ENCODE measurements at regions not wholly inside any gene's neighbourhood (a gene's known extent, or its start where the extent isn't known, plus 50 kb on each side); places are given as distances from the start of the nearest gene placed in this dataset.

DNA sequence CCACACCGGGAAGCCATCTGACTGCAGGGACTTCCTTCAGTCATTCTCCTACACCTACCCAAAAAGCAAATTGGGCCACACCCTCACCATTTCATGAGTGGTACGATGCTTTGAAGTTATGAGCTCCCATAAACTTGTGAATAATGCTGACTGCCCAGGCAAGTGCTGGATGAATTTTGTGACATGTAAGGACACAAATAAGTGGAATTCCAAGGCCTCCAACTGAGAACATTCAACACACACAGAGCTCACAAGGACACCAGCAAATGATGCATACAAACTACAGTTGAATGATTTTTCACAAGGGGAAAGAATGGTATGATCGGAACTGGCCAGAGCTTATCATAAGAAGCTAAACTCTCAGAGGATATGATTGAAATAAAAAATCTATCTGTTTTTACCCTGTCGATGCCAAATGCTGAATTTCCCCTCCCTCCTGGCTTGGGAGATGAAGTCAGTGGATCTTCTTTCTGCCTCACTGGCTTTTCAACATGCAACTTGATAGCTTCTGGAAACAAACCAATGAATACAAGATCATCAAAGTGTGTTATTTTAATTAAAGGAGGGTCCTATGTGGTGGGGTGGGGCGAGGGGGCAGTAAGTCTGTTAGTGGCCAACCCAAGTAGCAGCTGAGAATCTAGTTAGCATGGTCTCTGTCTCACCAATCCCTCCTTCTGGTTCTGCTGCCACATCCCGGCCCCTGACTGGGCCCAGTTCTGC is 123.8 kb downstream of the WT1 start:
- ChIA-PET POLR2A (interaction anchor here (0.6 kb wide), 1 partner anchor 9 kb away, joined by 4 read pairs; no protein-coding TSS in a partner anchor), CTCF (interaction anchor here (0.7 to 5.0 kb wide), 4 partner anchors 13 to 332 kb away, joined by 3 to 32 read pairs (median 4); no protein-coding TSS in a partner anchor)
- H3K36me3 ChIP-seq (ENCODE audit: control insufficient read depth in 2 of 2, insufficient read depth in 1 of 2, low read length in 2 of 2) = no peaks in the 10 kb centered on the region
- H3K9me3 ChIP-seq (ENCODE audit: control insufficient read depth, insufficient read depth, low read depth, low read length) = no peaks in the 10 kb centered on the region
- H3K27ac ChIP-seq (ENCODE audit: extremely low read depth, low read depth, low read length) = no peak overlapping the region; the same call in 1 of the 2 replicates
- H3K4me1 ChIP-seq (ENCODE audit: control insufficient read depth, insufficient read depth, low read length) = peaks cover 13% of the 10 kb centered on the region
- no peak overlapping the region for H3K4me3 ChIP-seq (ENCODE audit: low read depth, low read length)
- TF ChIP-seq, protein P1, sequence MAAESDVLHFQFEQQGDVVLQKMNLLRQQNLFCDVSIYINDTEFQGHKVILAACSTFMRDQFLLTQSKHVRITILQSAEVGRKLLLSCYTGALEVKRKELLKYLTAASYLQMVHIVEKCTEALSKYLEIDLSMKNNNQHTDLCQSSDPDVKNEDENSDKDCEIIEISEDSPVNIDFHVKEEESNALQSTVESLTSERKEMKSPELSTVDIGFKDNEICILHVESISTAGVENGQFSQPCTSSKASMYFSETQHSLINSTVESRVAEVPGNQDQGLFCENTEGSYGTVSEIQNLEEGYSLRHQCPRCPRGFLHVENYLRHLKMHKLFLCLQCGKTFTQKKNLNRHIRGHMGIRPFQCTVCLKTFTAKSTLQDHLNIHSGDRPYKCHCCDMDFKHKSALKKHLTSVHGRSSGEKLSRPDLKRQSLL (tag by site-specific recombination; IDR thresholded peaks at IDR 0.05) = no peak
- TF ChIP-seq ZNF175 (tag by site-specific recombination; IDR thresholded peaks at IDR 0.05) (no peak), ZNF830 (tag by site-specific recombination; IDR thresholded peaks at IDR 0.05; ENCODE audit: low read depth) (no peak), ZNF785 (tag by site-specific recombination; IDR thresholded peaks at IDR 0.05) (no peak), SP2 (tag by site-specific recombination; IDR thresholded peaks at IDR 0.05) (peak; percentile 14; the same call in 1 of the 2 replicates), ZEB2 (tag by site-specific recombination; IDR thresholded peaks at IDR 0.05) (0 out of 2 replicates have a peak, but pooled peaks have one; percentile 21), ZNF585B (tag by site-specific recombination; IDR thresholded peaks at IDR 0.05) (no peak), HOXC10 (CRISPR knock-in tag; IDR thresholded peaks at IDR 0.05) (no peak), ZFP69B (tag by site-specific recombination; IDR thresholded peaks at IDR 0.05) (no peak), ZBTB7A (tag by site-specific recombination; IDR thresholded peaks at IDR 0.05; ENCODE audit: low read depth) (no peak), ZNF624 (tag by site-specific recombination; IDR thresholded peaks at IDR 0.05) (no peak), WT1 (tag by site-specific recombination; IDR thresholded peaks at IDR 0.05) (peak; percentile 49; the same call in 1 of the 2 replicates), GLIS1 (tag by site-specific recombination; IDR thresholded peaks at IDR 0.05) (peak; percentile 51), ZNF423 (tag by site-specific recombination; IDR thresholded peaks at IDR 0.05) (no peak), ZNF558 (tag by site-specific recombination; IDR thresholded peaks at IDR 0.05) (no peak), ZNF211 (tag by site-specific recombination; IDR thresholded peaks at IDR 0.05; ENCODE audit: low read depth) (no peak), OSR2 (tag by site-specific recombination; IDR thresholded peaks at IDR 0.05) (0 out of 2 replicates have a peak, but pooled peaks have one; percentile 20), ZNF510 (tag by site-specific recombination; IDR thresholded peaks at IDR 0.05; ENCODE audit: insufficient replicate concordance) (no peak), ZNF169 (tag by site-specific recombination; IDR thresholded peaks at IDR 0.05) (no peak), ZNF791 (tag by site-specific recombination; IDR thresholded peaks at IDR 0.05) (no peak), ZNF501 (tag by site-specific recombination; IDR thresholded peaks at IDR 0.05) (no peak), ZNF629 (tag by site-specific recombination; IDR thresholded peaks at IDR 0.05) (peak; percentile 9; the same call in 1 of the 2 replicates), ZNF571 (tag by site-specific recombination; IDR thresholded peaks at IDR 0.05) (no peak)
- TF ChIP-seq, protein P2, sequence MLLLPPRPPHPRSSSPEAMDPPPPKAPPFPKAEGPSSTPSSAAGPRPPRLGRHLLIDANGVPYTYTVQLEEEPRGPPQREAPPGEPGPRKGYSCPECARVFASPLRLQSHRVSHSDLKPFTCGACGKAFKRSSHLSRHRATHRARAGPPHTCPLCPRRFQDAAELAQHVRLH (tag by site-specific recombination; IDR thresholded peaks at IDR 0.05) = no peak
- TF ChIP-seq, protein P3, sequence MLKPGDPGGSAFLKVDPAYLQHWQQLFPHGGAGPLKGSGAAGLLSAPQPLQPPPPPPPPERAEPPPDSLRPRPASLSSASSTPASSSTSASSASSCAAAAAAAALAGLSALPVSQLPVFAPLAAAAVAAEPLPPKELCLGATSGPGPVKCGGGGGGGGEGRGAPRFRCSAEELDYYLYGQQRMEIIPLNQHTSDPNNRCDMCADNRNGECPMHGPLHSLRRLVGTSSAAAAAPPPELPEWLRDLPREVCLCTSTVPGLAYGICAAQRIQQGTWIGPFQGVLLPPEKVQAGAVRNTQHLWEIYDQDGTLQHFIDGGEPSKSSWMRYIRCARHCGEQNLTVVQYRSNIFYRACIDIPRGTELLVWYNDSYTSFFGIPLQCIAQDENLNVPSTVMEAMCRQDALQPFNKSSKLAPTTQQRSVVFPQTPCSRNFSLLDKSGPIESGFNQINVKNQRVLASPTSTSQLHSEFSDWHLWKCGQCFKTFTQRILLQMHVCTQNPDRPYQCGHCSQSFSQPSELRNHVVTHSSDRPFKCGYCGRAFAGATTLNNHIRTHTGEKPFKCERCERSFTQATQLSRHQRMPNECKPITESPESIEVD (tag by site-specific recombination; IDR thresholded peaks at IDR 0.05) = peak; percentile 76
- TF ChIP-seq, protein P4, sequence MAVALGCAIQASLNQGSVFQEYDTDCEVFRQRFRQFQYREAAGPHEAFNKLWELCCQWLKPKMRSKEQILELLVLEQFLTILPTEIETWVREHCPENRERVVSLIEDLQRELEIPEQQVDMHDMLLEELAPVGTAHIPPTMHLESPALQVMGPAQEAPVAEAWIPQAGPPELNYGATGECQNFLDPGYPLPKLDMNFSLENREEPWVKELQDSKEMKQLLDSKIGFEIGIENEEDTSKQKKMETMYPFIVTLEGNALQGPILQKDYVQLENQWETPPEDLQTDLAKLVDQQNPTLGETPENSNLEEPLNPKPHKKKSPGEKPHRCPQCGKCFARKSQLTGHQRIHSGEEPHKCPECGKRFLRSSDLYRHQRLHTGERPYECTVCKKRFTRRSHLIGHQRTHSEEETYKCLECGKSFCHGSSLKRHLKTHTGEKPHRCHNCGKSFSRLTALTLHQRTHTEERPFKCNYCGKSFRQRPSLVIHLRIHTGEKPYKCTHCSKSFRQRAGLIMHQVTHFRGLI (tag by site-specific recombination; IDR thresholded peaks at IDR 0.05) = 0 out of 2 replicates have a peak, but pooled peaks have one; percentile 21
- TF ChIP-seq, protein P5, sequence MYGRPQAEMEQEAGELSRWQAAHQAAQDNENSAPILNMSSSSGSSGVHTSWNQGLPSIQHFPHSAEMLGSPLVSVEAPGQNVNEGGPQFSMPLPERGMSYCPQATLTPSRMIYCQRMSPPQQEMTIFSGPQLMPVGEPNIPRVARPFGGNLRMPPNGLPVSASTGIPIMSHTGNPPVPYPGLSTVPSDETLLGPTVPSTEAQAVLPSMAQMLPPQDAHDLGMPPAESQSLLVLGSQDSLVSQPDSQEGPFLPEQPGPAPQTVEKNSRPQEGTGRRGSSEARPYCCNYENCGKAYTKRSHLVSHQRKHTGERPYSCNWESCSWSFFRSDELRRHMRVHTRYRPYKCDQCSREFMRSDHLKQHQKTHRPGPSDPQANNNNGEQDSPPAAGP (tag by site-specific recombination; IDR thresholded peaks at IDR 0.05) = 0 out of 2 replicates have a peak, but pooled peaks have one; percentile 41
- TF ChIP-seq, protein P6, sequence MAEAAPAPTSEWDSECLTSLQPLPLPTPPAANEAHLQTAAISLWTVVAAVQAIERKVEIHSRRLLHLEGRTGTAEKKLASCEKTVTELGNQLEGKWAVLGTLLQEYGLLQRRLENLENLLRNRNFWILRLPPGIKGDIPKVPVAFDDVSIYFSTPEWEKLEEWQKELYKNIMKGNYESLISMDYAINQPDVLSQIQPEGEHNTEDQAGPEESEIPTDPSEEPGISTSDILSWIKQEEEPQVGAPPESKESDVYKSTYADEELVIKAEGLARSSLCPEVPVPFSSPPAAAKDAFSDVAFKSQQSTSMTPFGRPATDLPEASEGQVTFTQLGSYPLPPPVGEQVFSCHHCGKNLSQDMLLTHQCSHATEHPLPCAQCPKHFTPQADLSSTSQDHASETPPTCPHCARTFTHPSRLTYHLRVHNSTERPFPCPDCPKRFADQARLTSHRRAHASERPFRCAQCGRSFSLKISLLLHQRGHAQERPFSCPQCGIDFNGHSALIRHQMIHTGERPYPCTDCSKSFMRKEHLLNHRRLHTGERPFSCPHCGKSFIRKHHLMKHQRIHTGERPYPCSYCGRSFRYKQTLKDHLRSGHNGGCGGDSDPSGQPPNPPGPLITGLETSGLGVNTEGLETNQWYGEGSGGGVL (tag by site-specific recombination; IDR thresholded peaks at IDR 0.05) = no peak
- TF ChIP-seq, protein P7, sequence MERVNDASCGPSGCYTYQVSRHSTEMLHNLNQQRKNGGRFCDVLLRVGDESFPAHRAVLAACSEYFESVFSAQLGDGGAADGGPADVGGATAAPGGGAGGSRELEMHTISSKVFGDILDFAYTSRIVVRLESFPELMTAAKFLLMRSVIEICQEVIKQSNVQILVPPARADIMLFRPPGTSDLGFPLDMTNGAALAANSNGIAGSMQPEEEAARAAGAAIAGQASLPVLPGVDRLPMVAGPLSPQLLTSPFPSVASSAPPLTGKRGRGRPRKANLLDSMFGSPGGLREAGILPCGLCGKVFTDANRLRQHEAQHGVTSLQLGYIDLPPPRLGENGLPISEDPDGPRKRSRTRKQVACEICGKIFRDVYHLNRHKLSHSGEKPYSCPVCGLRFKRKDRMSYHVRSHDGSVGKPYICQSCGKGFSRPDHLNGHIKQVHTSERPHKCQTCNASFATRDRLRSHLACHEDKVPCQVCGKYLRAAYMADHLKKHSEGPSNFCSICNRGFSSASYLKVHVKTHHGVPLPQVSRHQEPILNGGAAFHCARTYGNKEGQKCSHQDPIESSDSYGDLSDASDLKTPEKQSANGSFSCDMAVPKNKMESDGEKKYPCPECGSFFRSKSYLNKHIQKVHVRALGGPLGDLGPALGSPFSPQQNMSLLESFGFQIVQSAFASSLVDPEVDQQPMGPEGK (tag by site-specific recombination; IDR thresholded peaks at IDR 0.05) = peak; percentile 14; the same call in 1 of the 2 replicates

All from HEK293 (cell line).